SK-N-MC (cell line): ENCODE measurements at regions not wholly inside any gene's neighbourhood (a gene's known extent, or its start where the extent isn't known, plus 50 kb on each side); places are given as distances from the start of the nearest gene placed in this dataset.

Experiments used
- EZH2 ChIP-seq: fragments of 200-600 bp; sonication (generic); IDR thresholded peaks from one replicate; pipeline ENCODE4 v1.6.1; 2017; ENCODE audit warnings: antibody characterized with exemption
- POLR2AphosphoS5 ChIP-seq: IDR thresholded peaks from 2 replicates; pipeline ENCODE4 v1.6.1; 2012; ENCODE audit warnings: mild to moderate bottlenecking, low read depth, low read length, borderline replicate concordance

GRCh38 chr5:2240118-2240904, 357.6 kb upstream of the IRX4 start:
- no peak for TF ChIP-seq EZH2
- no peak for TF ChIP-seq POLR2AphosphoS5
